Right lobe of liver (tissue), 4 donors: ENCODE measurements at regions not wholly inside any gene's neighbourhood (a gene's known extent, or its start where the extent isn't known, plus 50 kb on each side); places are given as distances from the start of the nearest gene placed in this dataset.

Experiments used
- CTCF ChIP-seq, 4 donors: fragments of 200-600 bp in 3 of 4; fragments of 450-650 bp in 1 of 4; IDR thresholded peaks; one replicate each; pipeline versions ENCODE4 v1.5.1 to v1.8.0; 2016 to 2022; ENCODE audit warnings: antibody characterized with exemption in 4 of 4, mild to moderate bottlenecking in 2 of 4
- POLR2A ChIP-seq: fragments of 450-650 bp; IDR thresholded peaks from one replicate; pipeline ENCODE4 v1.6.1; 2017; ENCODE audit warnings: antibody characterized with exemption, mild to moderate bottlenecking
- donor health status: DM: no; HTN: no; CAD: no.
- donor health status: DM: no; HTN: no; CAD: no.
- donor health status: DM: no; HTN: yes; CAD: no.

DNA sequence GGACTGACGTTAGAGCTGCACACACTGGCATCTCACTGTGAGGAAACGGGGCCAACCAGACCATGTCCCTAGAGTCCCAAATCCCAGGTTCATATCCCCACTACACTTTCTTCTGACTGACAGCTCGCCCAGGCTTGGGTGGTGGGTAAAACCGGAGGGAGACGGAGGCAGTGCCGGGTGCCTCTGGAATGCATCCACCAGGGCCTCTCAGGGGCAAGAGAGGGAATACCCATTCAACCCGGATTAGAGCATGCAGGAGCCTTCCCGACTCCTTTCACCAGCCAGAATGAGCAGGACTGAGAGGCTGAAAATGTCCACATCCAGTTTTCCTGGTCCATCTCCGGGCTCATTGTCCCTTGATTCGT, 297.2 kb downstream of the ADGRD1 start:
- TF ChIP-seq CTCF (IDR thresholded peaks at IDR 0.05) (no peak), POLR2A (no peak)
